Esophagus squamous epithelium (tissue), 4 donors: ENCODE measurements at regions not wholly inside any gene's neighbourhood (a gene's known extent, or its start where the extent isn't known, plus 50 kb on each side); places are given as distances from the start of the nearest gene placed in this dataset.

Experiments used
- POLR2A ChIP-seq, 4 donors: fragments of 450-650 bp; IDR thresholded peaks; one replicate each; pipeline ENCODE4 v1.6.1; 2017; ENCODE audit warnings: antibody characterized with exemption in 4 of 4, mild to moderate bottlenecking in 4 of 4, moderate library complexity in 3 of 4
- TF ChIP-seq, protein P1 (sequence below), 6 experiments: fragments of 450-650 bp in 4 of 6; fragments of 200-600 bp in 2 of 6; sonication (generic) in 2 of 6; IDR thresholded peaks; one replicate each; pipeline ENCODE4 v1.5.1; 2016 to 2019; ENCODE audit warnings: antibody characterized with exemption in 6 of 6, mild to moderate bottlenecking in 4 of 6, moderate library complexity in 4 of 6

DNA sequence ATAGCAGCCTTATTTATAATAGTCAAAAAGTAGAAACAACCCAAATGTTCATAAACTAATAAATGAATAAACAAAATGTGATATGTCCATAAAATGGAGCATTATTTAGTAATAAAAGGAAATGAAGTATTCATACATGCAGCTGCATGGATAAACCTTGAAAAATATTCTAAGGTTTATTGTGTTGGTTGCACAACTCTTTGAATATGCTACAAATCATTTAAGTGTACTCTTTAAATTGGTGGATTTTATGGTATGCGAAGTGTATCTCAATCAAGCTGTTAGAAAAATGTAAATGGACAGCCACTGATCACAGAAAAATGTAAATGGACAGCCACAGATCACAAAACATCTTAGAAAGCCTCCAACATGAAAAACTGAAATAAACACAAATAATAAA lies 73.2 kb upstream of the SLC38A4 start:
- TF ChIP-seq, protein P1, sequence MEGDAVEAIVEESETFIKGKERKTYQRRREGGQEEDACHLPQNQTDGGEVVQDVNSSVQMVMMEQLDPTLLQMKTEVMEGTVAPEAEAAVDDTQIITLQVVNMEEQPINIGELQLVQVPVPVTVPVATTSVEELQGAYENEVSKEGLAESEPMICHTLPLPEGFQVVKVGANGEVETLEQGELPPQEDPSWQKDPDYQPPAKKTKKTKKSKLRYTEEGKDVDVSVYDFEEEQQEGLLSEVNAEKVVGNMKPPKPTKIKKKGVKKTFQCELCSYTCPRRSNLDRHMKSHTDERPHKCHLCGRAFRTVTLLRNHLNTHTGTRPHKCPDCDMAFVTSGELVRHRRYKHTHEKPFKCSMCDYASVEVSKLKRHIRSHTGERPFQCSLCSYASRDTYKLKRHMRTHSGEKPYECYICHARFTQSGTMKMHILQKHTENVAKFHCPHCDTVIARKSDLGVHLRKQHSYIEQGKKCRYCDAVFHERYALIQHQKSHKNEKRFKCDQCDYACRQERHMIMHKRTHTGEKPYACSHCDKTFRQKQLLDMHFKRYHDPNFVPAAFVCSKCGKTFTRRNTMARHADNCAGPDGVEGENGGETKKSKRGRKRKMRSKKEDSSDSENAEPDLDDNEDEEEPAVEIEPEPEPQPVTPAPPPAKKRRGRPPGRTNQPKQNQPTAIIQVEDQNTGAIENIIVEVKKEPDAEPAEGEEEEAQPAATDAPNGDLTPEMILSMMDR (IDR thresholded peaks at IDR 0.05): no peak
- TF ChIP-seq POLR2A (IDR thresholded peaks at IDR 0.05): no peak
